ENCODE measurements at regions not wholly inside any gene's neighbourhood (a gene's known extent, or its start where the extent isn't known, plus 50 kb on each side); places are given as distances from the start of the nearest gene placed in this dataset.

- Histone ChIP-seq H3K27ac (peak overlapping the region; percentile 71), H3K27me3 (no peaks in the 10 kb centered on the region), H3K79me2 (no peaks in the 10 kb centered on the region), H4K20me1 (ENCODE audit: insufficient read depth, poor library complexity, severe bottlenecking) (no peaks in the 10 kb centered on the region), H3K9me2 (replicated peaks; ENCODE audit: insufficient read depth) (no peaks in the 10 kb centered on the region), H3K36me3 (replicated peaks; ENCODE audit: insufficient read depth, low read depth) (no peaks in the 10 kb centered on the region), H3K4me1 (ENCODE audit: insufficient read depth) (no peaks in the 10 kb centered on the region), H3K4me2 (peak overlapping the region; percentile 9), H3K9me3 (ENCODE audit: low read depth) (no peaks in the 10 kb centered on the region), H3K4me3 (no peak overlapping the region), H2AFZ (no peak overlapping the region)
- DNase-seq (ENCODE audit: low spot score) = peak; percentile 48
- 81% methylated on average over 16 of the region's 16 CpGs for WGBS (ENCODE audit: low lambda C conversion rate, missing lambda C conversion rate)
- TF ChIP-seq EZH2phosphoT487 (IDR thresholded peaks at IDR 0.05; ENCODE audit: low read depth, severe bottlenecking, unreplicated experiment) = no peak
- no peak for TF ChIP-seq EZH2 (IDR thresholded peaks at IDR 0.05; ENCODE audit: borderline replicate concordance)
- TF ChIP-seq, protein P1, sequence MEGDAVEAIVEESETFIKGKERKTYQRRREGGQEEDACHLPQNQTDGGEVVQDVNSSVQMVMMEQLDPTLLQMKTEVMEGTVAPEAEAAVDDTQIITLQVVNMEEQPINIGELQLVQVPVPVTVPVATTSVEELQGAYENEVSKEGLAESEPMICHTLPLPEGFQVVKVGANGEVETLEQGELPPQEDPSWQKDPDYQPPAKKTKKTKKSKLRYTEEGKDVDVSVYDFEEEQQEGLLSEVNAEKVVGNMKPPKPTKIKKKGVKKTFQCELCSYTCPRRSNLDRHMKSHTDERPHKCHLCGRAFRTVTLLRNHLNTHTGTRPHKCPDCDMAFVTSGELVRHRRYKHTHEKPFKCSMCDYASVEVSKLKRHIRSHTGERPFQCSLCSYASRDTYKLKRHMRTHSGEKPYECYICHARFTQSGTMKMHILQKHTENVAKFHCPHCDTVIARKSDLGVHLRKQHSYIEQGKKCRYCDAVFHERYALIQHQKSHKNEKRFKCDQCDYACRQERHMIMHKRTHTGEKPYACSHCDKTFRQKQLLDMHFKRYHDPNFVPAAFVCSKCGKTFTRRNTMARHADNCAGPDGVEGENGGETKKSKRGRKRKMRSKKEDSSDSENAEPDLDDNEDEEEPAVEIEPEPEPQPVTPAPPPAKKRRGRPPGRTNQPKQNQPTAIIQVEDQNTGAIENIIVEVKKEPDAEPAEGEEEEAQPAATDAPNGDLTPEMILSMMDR (IDR thresholded peaks at IDR 0.05; ENCODE audit: poor library complexity) = no peak
Measured at GRCh38 chr13:106183410-106184065, 351.9 kb downstream of the EFNB2 start.

GRCh38 chr13:106182404-106182803 is 353.1 kb downstream of the EFNB2 start:
- no peak overlapping the region for H3K4me3 ChIP-seq
- no peaks in the 10 kb centered on the region for H3K4me1 ChIP-seq (ENCODE audit: insufficient read depth)
- WGBS (ENCODE audit: low lambda C conversion rate, missing lambda C conversion rate) = 67% methylated on average over 6 of the region's 6 CpGs
- DNase-seq (ENCODE audit: low spot score) = no peak
- no peak overlapping the region for H3K27ac ChIP-seq
- no peaks in the 10 kb centered on the region for H3K9me2 ChIP-seq (replicated peaks; ENCODE audit: insufficient read depth)
- no peaks in the 10 kb centered on the region for H3K36me3 ChIP-seq (replicated peaks; ENCODE audit: insufficient read depth, low read depth)
- H4K20me1 ChIP-seq (ENCODE audit: insufficient read depth, poor library complexity, severe bottlenecking) = no peaks in the 10 kb centered on the region
- TF ChIP-seq EZH2phosphoT487 (IDR thresholded peaks at IDR 0.05; ENCODE audit: low read depth, severe bottlenecking, unreplicated experiment) (no peak), EZH2 (IDR thresholded peaks at IDR 0.05; ENCODE audit: borderline replicate concordance) (no peak)
- TF ChIP-seq, protein P1 (IDR thresholded peaks at IDR 0.05; ENCODE audit: poor library complexity) = no peak
- H3K79me2 ChIP-seq = no peaks in the 10 kb centered on the region
- H3K4me2 ChIP-seq = no peak overlapping the region
- no peaks in the 10 kb centered on the region for H3K27me3 ChIP-seq
- no peaks in the 10 kb centered on the region for H3K9me3 ChIP-seq (ENCODE audit: low read depth)
- no peak overlapping the region for H2AFZ ChIP-seq

GRCh38 chr13:106178816-106179215 is 356.6 kb downstream of the EFNB2 start:
- H4K20me1 ChIP-seq (ENCODE audit: insufficient read depth, poor library complexity, severe bottlenecking) = no peaks in the 10 kb centered on the region
- H3K79me2 ChIP-seq = no peaks in the 10 kb centered on the region
- H3K36me3 ChIP-seq (replicated peaks; ENCODE audit: insufficient read depth, low read depth) = no peaks in the 10 kb centered on the region
- H3K27me3 ChIP-seq = no peaks in the 10 kb centered on the region
- peaks cover 2% of the 10 kb centered on the region for H3K4me1 ChIP-seq (ENCODE audit: insufficient read depth)
- no peaks in the 10 kb centered on the region for H3K9me3 ChIP-seq (ENCODE audit: low read depth)
- no peak overlapping the region for H3K4me3 ChIP-seq
- no peak for DNase-seq (ENCODE audit: low spot score)
- no peak for TF ChIP-seq EZH2phosphoT487 (IDR thresholded peaks at IDR 0.05; ENCODE audit: low read depth, severe bottlenecking, unreplicated experiment)
- TF ChIP-seq, protein P1 (IDR thresholded peaks at IDR 0.05; ENCODE audit: poor library complexity) = no peak
- TF ChIP-seq EZH2 (IDR thresholded peaks at IDR 0.05; ENCODE audit: borderline replicate concordance) = no peak
- 70% methylated on average over 3 of the region's 3 CpGs for WGBS (ENCODE audit: low lambda C conversion rate, missing lambda C conversion rate)
- H3K9me2 ChIP-seq (replicated peaks; ENCODE audit: insufficient read depth) = no peaks in the 10 kb centered on the region
- H3K27ac ChIP-seq = no peak overlapping the region
- no peak overlapping the region for H2AFZ ChIP-seq
- no peak overlapping the region for H3K4me2 ChIP-seq

Measured in hepatocyte (in vitro differentiated cells).